ENCODE measurements at regions not wholly inside any gene's neighbourhood (a gene's known extent, or its start where the extent isn't known, plus 50 kb on each side); places are given as distances from the start of the nearest gene placed in this dataset.

DNA sequence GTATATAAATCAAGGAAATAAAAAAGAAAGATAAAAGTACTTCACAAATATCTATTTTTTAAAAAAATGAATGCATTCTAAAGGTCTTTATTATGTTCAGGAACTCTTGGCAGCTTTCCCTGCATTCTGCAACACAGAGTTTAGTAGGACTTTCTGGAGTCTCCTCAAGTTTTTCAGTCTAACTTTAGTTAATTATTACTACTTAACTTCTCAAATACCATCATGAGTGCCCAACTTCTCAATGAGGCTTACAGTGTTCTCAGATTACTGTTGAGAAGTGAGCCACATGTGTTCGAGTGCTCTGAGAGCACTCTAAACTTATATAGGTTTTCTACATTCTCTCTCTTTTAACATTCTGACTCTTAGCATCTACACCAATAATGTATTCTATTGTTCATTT, 1852.9 kb upstream of the PCDH10 start:
- Histone ChIP-seq H3K36me3 (ENCODE audit: low read depth) (no peaks in the 10 kb centered on the region), H2AFZ (no peak overlapping the region), H3K4me1 (ENCODE audit: insufficient read depth) (no peaks in the 10 kb centered on the region), H3K27ac (no peak overlapping the region), H3F3A (ENCODE audit: insufficient read depth) (no peaks in the 10 kb centered on the region), H3K4me3 (no peak overlapping the region), H3K9me3 (ENCODE audit: low read depth) (no peaks in the 10 kb centered on the region), H3K27me3 (replicated peaks; ENCODE audit: insufficient read depth) (no peaks in the 10 kb centered on the region), H3K9ac (no peak overlapping the region), H4K20me1 (ENCODE audit: insufficient read depth) (no peaks in the 10 kb centered on the region), H3K4me2 (ENCODE audit: unreplicated experiment) (no peak overlapping the region), H3K79me2 (ENCODE audit: insufficient read depth) (no peaks in the 10 kb centered on the region), H3K9me2 (ENCODE audit: insufficient read depth) (no peaks in the 10 kb centered on the region)
- 19 to 24% methylated on average over 1 of the region's 1 CpG for WGBS, 2 experiments (ENCODE audit: low coverage in 1 of 2, low lambda C conversion rate in 2 of 2, missing lambda C conversion rate in 2 of 2)
- in situ Hi-C loops (cut with MboI), result no loop called here
- TF ChIP-seq EZH2 (IDR thresholded peaks at IDR 0.05; ENCODE audit: insufficient read depth, poor library complexity, severe bottlenecking) (no peak), EZH2phosphoT487 (IDR thresholded peaks at IDR 0.05; ENCODE audit: insufficient read depth, low read depth) (no peak)
- DNase-seq, result no peak

DNA sequence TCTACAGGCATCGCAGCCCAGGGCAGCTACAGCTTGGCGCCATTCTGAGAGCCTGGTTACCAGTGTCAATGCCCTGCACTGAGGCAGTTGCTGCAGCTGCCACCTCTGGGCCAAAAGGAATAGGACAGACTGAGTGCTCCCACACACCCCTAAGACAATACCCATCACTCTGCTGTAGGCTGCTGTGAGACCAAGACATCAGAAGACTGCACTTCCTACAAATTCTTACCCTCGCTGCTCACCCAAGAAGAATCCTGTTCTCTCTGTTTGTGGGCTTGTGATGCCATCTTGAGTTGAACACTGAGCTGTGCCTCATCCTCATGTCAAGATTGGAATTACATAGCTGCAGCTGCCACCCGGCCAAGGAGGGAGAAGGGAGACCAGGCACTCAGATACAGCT, 1847.0 kb upstream of the PCDH10 start:
- Histone ChIP-seq H3K9me3 (ENCODE audit: low read depth) (no peaks in the 10 kb centered on the region), H2AFZ (no peak overlapping the region), H3K27ac (no peak overlapping the region), H3K9me2 (ENCODE audit: insufficient read depth) (no peaks in the 10 kb centered on the region), H3K4me3 (no peak overlapping the region), H3K27me3 (replicated peaks; ENCODE audit: insufficient read depth) (no peaks in the 10 kb centered on the region), H3K4me1 (ENCODE audit: insufficient read depth) (no peaks in the 10 kb centered on the region), H3K79me2 (ENCODE audit: insufficient read depth) (no peaks in the 10 kb centered on the region), H3K4me2 (ENCODE audit: unreplicated experiment) (no peak overlapping the region), H4K20me1 (ENCODE audit: insufficient read depth) (no peaks in the 10 kb centered on the region), H3K36me3 (ENCODE audit: low read depth) (no peaks in the 10 kb centered on the region), H3K9ac (no peak overlapping the region), H3F3A (ENCODE audit: insufficient read depth) (no peaks in the 10 kb centered on the region)
- TF ChIP-seq EZH2phosphoT487 (IDR thresholded peaks at IDR 0.05; ENCODE audit: insufficient read depth, low read depth) (no peak), EZH2 (IDR thresholded peaks at IDR 0.05; ENCODE audit: insufficient read depth, poor library complexity, severe bottlenecking) (no peak)
- no peak for DNase-seq
- in situ Hi-C loops (cut with MboI), result no loop called here
- WGBS, 2 experiments (ENCODE audit: low coverage in 1 of 2, low lambda C conversion rate in 2 of 2, missing lambda C conversion rate in 2 of 2), result 21 to 26% methylated on average over 4 of the region's 4 CpGs

DNA sequence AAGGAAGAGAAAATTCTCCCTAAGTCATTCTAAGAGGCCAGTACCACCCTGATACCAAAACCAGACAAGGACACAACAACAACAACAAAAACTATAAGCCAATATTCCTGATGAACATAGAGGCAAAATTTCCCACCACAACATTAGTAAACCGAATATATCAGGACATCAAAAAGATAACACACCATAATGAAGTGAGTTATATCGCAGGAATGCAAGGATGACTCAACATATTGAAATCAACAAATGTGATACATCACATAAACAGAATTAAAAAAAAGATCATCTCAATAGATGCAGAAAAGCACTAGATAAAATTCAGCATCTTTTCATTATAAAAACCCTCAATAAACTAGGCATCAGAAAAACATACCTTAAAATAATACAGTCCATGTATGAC, 1844.4 kb upstream of the PCDH10 start:
- Histone ChIP-seq H2AFZ (no peak overlapping the region), H3K27me3 (replicated peaks; ENCODE audit: insufficient read depth) (no peaks in the 10 kb centered on the region), H3K79me2 (ENCODE audit: insufficient read depth) (no peaks in the 10 kb centered on the region), H3K4me1 (ENCODE audit: insufficient read depth) (no peaks in the 10 kb centered on the region), H3K36me3 (ENCODE audit: low read depth) (no peaks in the 10 kb centered on the region), H3F3A (ENCODE audit: insufficient read depth) (no peaks in the 10 kb centered on the region), H3K27ac (no peak overlapping the region), H3K9me2 (ENCODE audit: insufficient read depth) (no peaks in the 10 kb centered on the region), H3K4me2 (ENCODE audit: unreplicated experiment) (no peak overlapping the region), H3K4me3 (no peak overlapping the region), H3K9me3 (ENCODE audit: low read depth) (no peaks in the 10 kb centered on the region), H3K9ac (no peak overlapping the region), H4K20me1 (ENCODE audit: insufficient read depth) (no peaks in the 10 kb centered on the region)
- in situ Hi-C loops (cut with MboI), result no loop called here
- WGBS, 2 experiments (ENCODE audit: low coverage in 1 of 2, low lambda C conversion rate in 2 of 2, missing lambda C conversion rate in 2 of 2), result 39 to 43% methylated on average over 2 of the region's 2 CpGs
- no peak for TF ChIP-seq EZH2 (IDR thresholded peaks at IDR 0.05; ENCODE audit: insufficient read depth, poor library complexity, severe bottlenecking)
- no peak for TF ChIP-seq EZH2phosphoT487 (IDR thresholded peaks at IDR 0.05; ENCODE audit: insufficient read depth, low read depth)
- DNase-seq, result no peak

DNA sequence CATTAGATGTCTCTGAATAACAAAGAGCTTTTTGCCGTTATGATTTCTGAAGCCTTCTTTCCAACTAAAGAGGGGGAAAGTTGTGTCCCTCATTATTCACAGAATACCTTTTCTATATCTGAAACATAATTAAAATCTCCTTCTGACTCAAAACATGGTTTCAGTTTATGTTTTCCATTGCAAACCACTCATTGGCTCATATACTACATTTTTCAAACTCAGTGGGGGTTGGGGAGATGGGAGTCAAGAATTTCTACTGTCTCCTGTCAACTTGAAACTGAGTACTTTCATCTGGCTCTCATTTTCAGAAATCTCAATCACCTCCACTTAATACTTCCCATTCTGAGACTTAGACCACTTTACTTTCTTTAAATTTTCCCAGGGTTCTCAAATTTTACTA, 1839.5 kb upstream of the PCDH10 start:
- Histone ChIP-seq H3F3A (ENCODE audit: insufficient read depth) (no peaks in the 10 kb centered on the region), H3K36me3 (ENCODE audit: low read depth) (no peaks in the 10 kb centered on the region), H3K79me2 (ENCODE audit: insufficient read depth) (no peaks in the 10 kb centered on the region), H3K27me3 (replicated peaks; ENCODE audit: insufficient read depth) (no peaks in the 10 kb centered on the region), H3K9me2 (ENCODE audit: insufficient read depth) (no peaks in the 10 kb centered on the region), H4K20me1 (ENCODE audit: insufficient read depth) (no peaks in the 10 kb centered on the region), H3K9ac (no peak overlapping the region), H3K9me3 (ENCODE audit: low read depth) (no peaks in the 10 kb centered on the region), H2AFZ (no peak overlapping the region), H3K4me2 (ENCODE audit: unreplicated experiment) (no peak overlapping the region), H3K4me3 (no peak overlapping the region), H3K27ac (no peak overlapping the region), H3K4me1 (ENCODE audit: insufficient read depth) (no peaks in the 10 kb centered on the region)
- no peak for TF ChIP-seq EZH2phosphoT487 (IDR thresholded peaks at IDR 0.05; ENCODE audit: insufficient read depth, low read depth)
- WGBS, 2 experiments (ENCODE audit: low coverage in 1 of 2, low lambda C conversion rate in 2 of 2, missing lambda C conversion rate in 2 of 2), result 26 to 33% methylated on average over 1 of the region's 1 CpG
- DNase-seq, result no peak
- in situ Hi-C loops (cut with MboI), result no loop called here

GRCh38 chr4:131316086-131316485, 1833.0 kb upstream of the PCDH10 start:
- Histone ChIP-seq H3K4me3 (no peak overlapping the region), H3K4me2 (ENCODE audit: unreplicated experiment) (no peak overlapping the region), H2AFZ (no peak overlapping the region), H3K9me2 (ENCODE audit: insufficient read depth) (no peaks in the 10 kb centered on the region), H3K36me3 (ENCODE audit: low read depth) (no peaks in the 10 kb centered on the region), H4K20me1 (ENCODE audit: insufficient read depth) (no peaks in the 10 kb centered on the region), H3F3A (ENCODE audit: insufficient read depth) (no peaks in the 10 kb centered on the region), H3K27me3 (replicated peaks; ENCODE audit: insufficient read depth) (no peaks in the 10 kb centered on the region), H3K79me2 (ENCODE audit: insufficient read depth) (no peaks in the 10 kb centered on the region), H3K4me1 (ENCODE audit: insufficient read depth) (no peaks in the 10 kb centered on the region), H3K9me3 (ENCODE audit: low read depth) (peaks cover under 1% of the 10 kb centered on the region), H3K9ac (no peak overlapping the region), H3K27ac (no peak overlapping the region)
- TF ChIP-seq EZH2phosphoT487 (IDR thresholded peaks at IDR 0.05; ENCODE audit: insufficient read depth, low read depth), result no peak
- TF ChIP-seq EZH2 (IDR thresholded peaks at IDR 0.05; ENCODE audit: insufficient read depth, poor library complexity, severe bottlenecking), result no peak
- 26% methylated on average over 3 of the region's 3 CpGs for WGBS, 2 experiments (ENCODE audit: low coverage in 1 of 2, low lambda C conversion rate in 2 of 2, missing lambda C conversion rate in 2 of 2)
- DNase-seq, result no peak
- in situ Hi-C loops (cut with MboI), result no loop called here

All from GM23248 (cell line).